GM10266 (cell line): ENCODE measurements at regions not wholly inside any gene's neighbourhood (a gene's known extent, or its start where the extent isn't known, plus 50 kb on each side); places are given as distances from the start of the nearest gene placed in this dataset.
"Not testable (repeated sequence)": the region's sequence is repeated elsewhere in the genome, so short reads cannot be mapped to it uniquely, and the experiment has no call there.

Experiments used
- DNase-seq: peaks from one replicate; pipeline ENCODE4 v3.0.0; 2012; ENCODE audit errors: extremely low spot score
- TF ChIP-seq, protein P1 (sequence below): IDR thresholded peaks from 2 replicates; pipeline ENCODE4 v1.5.1; 2012; ENCODE audit warnings: mild to moderate bottlenecking, low read depth; ENCODE audit not compliant: control insufficient read depth, insufficient read depth; ENCODE audit errors: missing control alignments

DNA sequence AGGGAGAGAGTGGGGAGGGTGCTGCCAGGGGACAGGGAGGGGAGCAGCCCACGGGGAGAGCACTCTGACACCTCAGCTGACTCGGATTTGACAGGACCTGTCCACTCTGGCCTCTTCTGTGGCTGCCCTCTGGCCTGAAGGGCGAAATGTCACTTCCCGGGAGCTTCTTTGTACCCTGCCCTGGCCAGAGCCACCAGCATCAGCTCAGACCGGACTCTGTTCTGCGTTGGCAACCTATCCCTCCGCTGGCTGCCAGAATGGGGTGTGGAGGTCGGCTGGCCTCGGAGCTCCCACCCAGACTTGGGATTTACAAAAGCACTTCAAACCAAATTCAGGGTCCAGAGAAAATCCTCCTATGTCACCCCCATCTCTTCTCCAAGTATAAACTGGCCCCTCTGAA, 336.7 kb upstream of the FRG2C start:
- no peak for DNase-seq
- TF ChIP-seq, protein P1, sequence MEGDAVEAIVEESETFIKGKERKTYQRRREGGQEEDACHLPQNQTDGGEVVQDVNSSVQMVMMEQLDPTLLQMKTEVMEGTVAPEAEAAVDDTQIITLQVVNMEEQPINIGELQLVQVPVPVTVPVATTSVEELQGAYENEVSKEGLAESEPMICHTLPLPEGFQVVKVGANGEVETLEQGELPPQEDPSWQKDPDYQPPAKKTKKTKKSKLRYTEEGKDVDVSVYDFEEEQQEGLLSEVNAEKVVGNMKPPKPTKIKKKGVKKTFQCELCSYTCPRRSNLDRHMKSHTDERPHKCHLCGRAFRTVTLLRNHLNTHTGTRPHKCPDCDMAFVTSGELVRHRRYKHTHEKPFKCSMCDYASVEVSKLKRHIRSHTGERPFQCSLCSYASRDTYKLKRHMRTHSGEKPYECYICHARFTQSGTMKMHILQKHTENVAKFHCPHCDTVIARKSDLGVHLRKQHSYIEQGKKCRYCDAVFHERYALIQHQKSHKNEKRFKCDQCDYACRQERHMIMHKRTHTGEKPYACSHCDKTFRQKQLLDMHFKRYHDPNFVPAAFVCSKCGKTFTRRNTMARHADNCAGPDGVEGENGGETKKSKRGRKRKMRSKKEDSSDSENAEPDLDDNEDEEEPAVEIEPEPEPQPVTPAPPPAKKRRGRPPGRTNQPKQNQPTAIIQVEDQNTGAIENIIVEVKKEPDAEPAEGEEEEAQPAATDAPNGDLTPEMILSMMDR, result no peak

DNA sequence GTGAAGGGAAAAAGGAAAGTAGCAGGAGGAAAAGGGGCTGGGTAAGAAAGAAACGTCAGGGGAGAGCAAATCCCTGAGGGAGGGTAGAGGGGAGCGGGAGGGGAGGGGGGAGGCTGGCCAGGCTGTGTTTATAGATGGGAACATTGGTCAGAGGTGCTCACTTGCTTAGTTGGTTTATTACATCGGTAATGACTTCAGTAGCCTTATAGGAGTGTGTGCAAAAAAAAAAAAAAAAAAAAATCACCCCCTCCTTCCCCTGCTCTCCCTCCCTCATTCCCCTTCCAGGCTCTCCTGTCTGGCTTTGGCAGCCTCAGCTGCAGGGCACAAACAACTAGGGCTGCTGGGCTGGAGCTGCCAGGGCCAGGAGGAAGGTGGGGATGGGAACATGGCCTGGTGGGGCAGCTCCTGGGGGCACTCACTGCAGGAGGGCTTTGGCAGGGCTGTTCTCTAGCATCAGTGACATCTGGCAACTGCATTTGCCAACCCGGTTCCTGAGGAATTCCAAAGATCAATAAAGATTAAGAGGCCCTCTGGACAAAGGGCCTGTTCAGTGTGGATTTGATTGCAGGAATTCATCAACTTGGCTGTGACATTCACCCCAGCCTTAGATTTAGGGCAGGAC, 334.5 kb upstream of the FRG2C start:
- DNase-seq, result no peak

GRCh38 chr3:75330446-75330845, 333.7 kb upstream of the FRG2C start:
- not testable (repeated sequence) for DNase-seq

More for the DNA sequence above, 334.5 kb upstream of the FRG2C start:
- TF ChIP-seq, protein P1, result no peak

DNA sequence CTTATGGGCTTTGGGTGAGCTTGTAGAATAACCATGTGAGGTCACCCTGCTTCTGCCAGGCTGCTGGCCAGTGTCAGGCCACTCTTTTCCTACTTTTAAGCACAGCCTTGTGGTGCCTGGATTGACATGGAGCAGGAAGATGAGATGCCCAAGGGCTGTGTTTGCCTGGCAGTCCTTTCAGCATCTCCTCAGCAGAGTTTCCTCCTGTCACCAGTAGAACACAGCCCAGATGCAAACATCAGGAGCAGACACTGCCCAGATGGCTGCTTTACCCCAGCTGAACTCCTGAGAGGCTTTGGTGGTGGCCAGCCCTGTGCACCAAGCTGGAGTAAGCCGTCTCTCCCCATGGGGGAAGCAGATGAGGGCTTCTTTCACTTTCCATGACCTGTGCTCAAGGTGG, 332.0 kb upstream of the FRG2C start:
- not testable (repeated sequence) for DNase-seq

GRCh38 chr3:75332794-75333193, 331.3 kb upstream of the FRG2C start:
- DNase-seq, result no peak
- TF ChIP-seq, protein P1, result no peak

DNA sequence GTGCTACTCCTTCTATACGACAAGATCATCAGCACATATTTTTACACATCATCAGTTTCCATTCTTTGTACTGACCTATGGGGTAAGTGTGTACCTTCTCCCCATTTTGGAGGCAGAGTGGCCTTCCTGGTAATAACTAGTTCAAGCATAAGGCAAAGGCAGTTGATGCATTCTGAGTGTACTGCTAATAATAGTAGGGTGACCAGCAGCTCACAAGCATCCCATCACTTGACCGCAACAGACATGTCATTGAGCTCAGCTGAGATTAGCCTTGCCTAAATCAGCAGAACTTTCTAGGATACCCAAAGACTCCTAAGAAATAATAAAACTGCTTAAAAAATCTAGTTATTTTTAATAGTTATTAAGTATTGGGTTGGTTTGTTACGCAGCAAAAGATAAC, 329.8 kb upstream of the FRG2C start:
- TF ChIP-seq, protein P1, result no peak
- DNase-seq, result no peak

DNA sequence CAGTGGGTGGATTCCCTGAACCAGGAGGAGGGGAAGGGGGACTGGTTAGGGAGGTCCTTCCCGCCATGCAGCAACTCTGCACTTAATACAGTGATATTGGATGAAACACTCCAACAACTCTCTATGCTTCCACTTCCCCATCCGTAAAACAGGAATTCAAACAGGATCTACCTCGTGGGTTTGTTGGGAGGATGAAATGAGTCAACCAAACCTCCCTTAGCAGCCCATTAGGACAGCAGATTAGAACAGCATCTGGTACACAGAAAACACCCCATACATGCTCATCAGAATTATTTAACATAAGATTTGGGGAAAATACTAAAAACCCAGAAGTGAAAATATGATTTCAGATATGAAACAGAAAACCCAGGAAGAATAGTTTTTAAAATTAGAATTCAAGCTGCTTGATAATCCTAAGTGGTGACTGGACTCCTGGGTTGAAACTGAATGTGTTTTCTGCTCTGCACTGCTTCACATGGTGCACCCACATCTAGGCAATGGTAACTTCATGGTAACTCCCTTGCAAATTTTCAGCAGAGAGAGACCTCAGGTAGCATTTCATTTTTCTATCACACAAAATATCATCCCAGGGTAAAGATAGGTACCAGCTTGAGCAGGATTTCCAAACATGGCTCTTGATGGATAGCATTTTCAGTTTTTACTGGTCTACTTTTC, 326.8 kb upstream of the FRG2C start:
- TF ChIP-seq, protein P1, result no peak
- DNase-seq, result no peak

DNA sequence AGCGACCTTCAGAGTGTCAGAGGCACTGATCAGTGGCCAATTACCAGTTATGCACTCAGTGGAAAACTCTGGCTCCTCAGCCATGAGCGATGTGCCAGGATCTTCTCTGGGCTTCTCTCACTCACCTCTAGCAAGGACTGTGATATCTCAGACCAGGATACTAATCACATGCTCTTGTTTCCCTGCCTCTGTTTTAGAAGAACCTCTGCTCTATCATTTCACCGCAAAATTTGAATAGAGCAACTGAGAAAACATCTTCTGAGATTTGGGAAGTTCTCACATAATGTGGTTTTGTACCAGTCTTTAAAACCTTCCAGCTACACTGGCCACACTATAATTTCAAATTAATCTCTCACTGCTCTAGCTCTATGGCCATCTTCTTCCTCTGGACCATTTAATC, 325.8 kb upstream of the FRG2C start:
- TF ChIP-seq, protein P1, result no peak
- no peak for DNase-seq
